H9 (cell line): ENCODE measurements at regions not wholly inside any gene's neighbourhood (a gene's known extent, or its start where the extent isn't known, plus 50 kb on each side); places are given as distances from the start of the nearest gene placed in this dataset.

Experiments used
- DNase-seq: peaks from one replicate; pipeline ENCODE4 v3.0.0-alpha.2; 2017
- H2AFZ ChIP-seq: one replicate; pipeline ENCODE4 v1.6.1; 2013; ENCODE audit warnings: mild to moderate bottlenecking, low read length, control low read depth, moderate library complexity
- H2AK5ac ChIP-seq: 2 replicates; pipeline ENCODE4 v1.6.1; 2013; ENCODE audit warnings: low read length, control low read depth, mixed read lengths; ENCODE audit not compliant: insufficient read length
- H2BK120ac ChIP-seq: one replicate; pipeline ENCODE4 v1.6.1; 2013; ENCODE audit warnings: low read depth, mild to moderate bottlenecking, low read length, control low read depth, inconsistent platforms; ENCODE audit not compliant: poor library complexity, severe bottlenecking
- H2BK12ac ChIP-seq: 2 replicates; pipeline ENCODE4 v1.6.1; 2013; ENCODE audit warnings: low read length, control low read depth, mixed read lengths, low read depth; ENCODE audit not compliant: insufficient read length
- H2BK15ac ChIP-seq: 2 replicates; pipeline ENCODE4 v1.6.1; 2013; ENCODE audit warnings: low read depth, low read length, control low read depth
- H2BK20ac ChIP-seq: one replicate; pipeline ENCODE4 v1.6.1; 2013; ENCODE audit warnings: low read depth, mild to moderate bottlenecking, low read length, control low read depth, inconsistent platforms; ENCODE audit not compliant: poor library complexity, severe bottlenecking
- H2BK5ac ChIP-seq: 2 replicates; pipeline ENCODE4 v1.6.1; 2013; ENCODE audit warnings: low read length, control low read depth, mixed read lengths; ENCODE audit not compliant: insufficient read length
- H3K14ac ChIP-seq: 2 replicates; pipeline ENCODE4 v1.6.1; 2013; ENCODE audit warnings: low read length, control low read depth; ENCODE audit not compliant: insufficient read depth
- H3K18ac ChIP-seq: 2 replicates; pipeline ENCODE4 v1.6.1; 2013; ENCODE audit warnings: low read depth, mild to moderate bottlenecking, mixed read lengths, low read length, control low read depth; ENCODE audit not compliant: insufficient read length
- H3K23ac ChIP-seq: 2 replicates; pipeline ENCODE4 v1.6.1; 2013; ENCODE audit warnings: low read length, control low read depth, mixed read lengths, low read depth; ENCODE audit not compliant: insufficient read length
- H3K23me2 ChIP-seq: 2 replicates; pipeline ENCODE4 v1.6.1; 2013; ENCODE audit warnings: low read depth, mild to moderate bottlenecking, mixed read lengths, low read length, control low read depth; ENCODE audit not compliant: insufficient read length, poor library complexity, severe bottlenecking
- H3K27ac ChIP-seq: 2 replicates; pipeline ENCODE4 v1.5.1; 2013; ENCODE audit warnings: low read length, control low read depth, mixed read lengths, low read depth; ENCODE audit not compliant: insufficient read length
- H3K27me3 ChIP-seq: 2 replicates; pipeline ENCODE4 v1.6.1; 2013; ENCODE audit warnings: low read length, control low read depth, inconsistent platforms; ENCODE audit not compliant: insufficient read depth
- H3K4ac ChIP-seq: 2 replicates; pipeline ENCODE4 v1.6.1; 2013; ENCODE audit warnings: low read depth, mild to moderate bottlenecking, control low read depth, inconsistent platforms, low read length, moderate library complexity
- H3K4me1 ChIP-seq: 2 replicates; pipeline ENCODE4 v1.6.1; 2013; ENCODE audit warnings: low read length, control low read depth, inconsistent platforms; ENCODE audit not compliant: insufficient read depth
- H3K4me2 ChIP-seq: 2 replicates; pipeline ENCODE4 v1.6.1; 2013; ENCODE audit warnings: low read length, control low read depth, mixed read lengths; ENCODE audit not compliant: insufficient read length, insufficient read depth
- H3K56ac ChIP-seq: 2 replicates; pipeline ENCODE4 v1.6.1; 2013; ENCODE audit warnings: low read depth, mild to moderate bottlenecking, mixed read lengths, low read length, control low read depth; ENCODE audit not compliant: insufficient read length
- H3K79me1 ChIP-seq: 2 replicates; pipeline ENCODE4 v1.6.1; 2013; ENCODE audit warnings: low read depth, mild to moderate bottlenecking, moderate library complexity, low read length, control low read depth, inconsistent platforms; ENCODE audit not compliant: insufficient read depth, poor library complexity, severe bottlenecking
- H3K79me2 ChIP-seq: 2 replicates; pipeline ENCODE4 v1.6.1; 2013; ENCODE audit warnings: low read length, control low read depth, inconsistent platforms; ENCODE audit not compliant: insufficient read depth
- H3K9ac ChIP-seq: 2 replicates; pipeline ENCODE4 v1.6.1; 2013; ENCODE audit warnings: low read length, control low read depth, mixed read lengths; ENCODE audit not compliant: insufficient read length; ENCODE audit errors: extremely low read depth
- H3K9me3 ChIP-seq: one replicate; pipeline ENCODE4 v1.6.1; 2013; ENCODE audit warnings: low read depth, low read length, inconsistent platforms; ENCODE audit not compliant: control insufficient read depth
- H3T11ph ChIP-seq: one replicate; pipeline ENCODE4 v1.6.1; 2013; ENCODE audit warnings: mild to moderate bottlenecking, low read length, control low read depth, inconsistent platforms
- H4K20me1 ChIP-seq: one replicate; pipeline ENCODE4 v1.6.1; 2013; ENCODE audit not compliant: control insufficient read depth, insufficient read length, insufficient read depth
- H4K5ac ChIP-seq: 2 replicates; pipeline ENCODE4 v1.6.1; 2013; ENCODE audit warnings: low read depth, mild to moderate bottlenecking, mixed read lengths, low read length, control low read depth; ENCODE audit not compliant: insufficient read length
- H4K8ac ChIP-seq: replicated peaks from 2 replicates; pipeline ENCODE4 v1.6.1; 2013; ENCODE audit warnings: low read length, control low read depth, mixed read lengths, low read depth; ENCODE audit not compliant: insufficient read length
- H4K91ac ChIP-seq: 2 replicates; pipeline ENCODE4 v1.6.1; 2013; ENCODE audit warnings: low read depth, mild to moderate bottlenecking, moderate library complexity, mixed read lengths, low read length, control low read depth; ENCODE audit not compliant: insufficient read length
- H3K27ac Mint-ChIP-seq, 3 experiments: 2 replicates in 2 of 3; 3 replicates in 1 of 3; pipeline ENCODE4 v1.8.0; 2020 to 2021; ENCODE audit warnings: mixed read lengths in 3 of 3, mild to moderate bottlenecking in 1 of 3, moderate library complexity in 1 of 3
- H3K27me3 Mint-ChIP-seq: 2 replicates; pipeline ENCODE4 v1.8.0; 2021; ENCODE audit warnings: low read depth, mild to moderate bottlenecking, moderate library complexity, mixed read lengths
- H3K36me3 Mint-ChIP-seq, 3 experiments: 2 replicates in 2 of 3; 3 replicates in 1 of 3; pipeline ENCODE4 v1.8.0; 2020 to 2021; ENCODE audit warnings: low read depth in 3 of 3, mixed read lengths in 3 of 3; ENCODE audit not compliant: insufficient read depth in 1 of 3
- H3K4me1 Mint-ChIP-seq, 2 experiments: 2 replicates each; pipeline ENCODE4 v1.8.0; 2020; ENCODE audit warnings: mixed read lengths in 2 of 2
- H3K4me3 Mint-ChIP-seq, 2 experiments: 2 replicates in 1 of 2; 3 replicates in 1 of 2; pipeline ENCODE4 v1.8.0; 2020 to 2021; ENCODE audit warnings: mild to moderate bottlenecking in 2 of 2, mixed read lengths in 2 of 2, moderate library complexity in 1 of 2
- H3K9me3 Mint-ChIP-seq, 2 experiments: 2 replicates in 1 of 2; 3 replicates in 1 of 2; pipeline ENCODE4 v1.8.0; 2020; ENCODE audit warnings: mild to moderate bottlenecking in 2 of 2, mixed read lengths in 2 of 2, moderate library complexity in 1 of 2
- WGBS: extraction: QIAGEN DNeasy Blood & Tissue Kit; methylation state at CpG from one replicate; pipeline ENCODE4 v1.1.7; 2013; ENCODE audit warnings: missing lambda C conversion rate, low lambda C conversion rate, mixed read lengths; ENCODE audit not compliant: insufficient read length; ENCODE audit errors: extremely low coverage; 5-methylcytosine and 5-hydroxymethylcytosine counted together
- TF ChIP-seq, protein P1 (sequence below): fragments of 200-600 bp; sonication (generic); conservative IDR thresholded peaks from 3 replicates; pipeline ENCODE4 v1.8.0; 2021; ENCODE audit warnings: antibody characterized with exemption, mild to moderate bottlenecking

DNA sequence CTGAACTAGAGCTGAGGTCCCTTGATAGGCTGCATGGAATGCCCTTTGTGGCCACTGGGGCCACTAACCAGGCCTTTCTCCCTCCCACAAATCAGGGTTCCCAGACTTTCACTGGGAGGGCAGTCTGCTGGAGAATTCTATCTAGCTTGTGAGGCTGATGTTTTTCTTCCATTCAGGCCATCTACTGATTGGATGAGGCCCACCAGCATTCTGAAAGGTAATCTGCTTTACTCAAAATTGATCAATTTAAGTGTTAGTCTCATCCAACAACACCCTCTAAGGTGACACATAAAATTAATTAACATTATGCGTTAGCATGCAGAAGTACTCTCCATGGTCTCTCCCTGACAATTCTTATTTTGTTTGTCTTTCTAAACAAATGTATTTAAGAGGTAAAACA lies 80.5 kb downstream of the RTP4 start:
- no peak overlapping the region for H3K27ac ChIP-seq
- no peak overlapping the region for H4K5ac ChIP-seq
- no peak overlapping the region for H2BK15ac ChIP-seq
- Mint-ChIP-seq H3K4me3 (no peak overlapping the region), H3K27me3 (no peaks in the 10 kb centered on the region), H3K27ac (no peak overlapping the region), H3K36me3 (peaks cover 8 to 13% (median 9%) of the 10 kb centered on the region in 3 experiments; a peak in 6 of 7 replicates), H3K4me1 (peaks cover 32 to 33% of the 10 kb centered on the region in 2 experiments), H3K9me3 (peaks cover 8 to 15% of the 10 kb centered on the region in 2 experiments)
- H3K4ac ChIP-seq: no peak overlapping the region
- H3K9me3 ChIP-seq: no peaks in the 10 kb centered on the region
- peaks cover 4% of the 10 kb centered on the region; the same call in 1 of the 2 replicates for H3K4me1 ChIP-seq
- no peak overlapping the region for H2BK120ac ChIP-seq
- no peak overlapping the region for H3K56ac ChIP-seq
- H3K79me2 ChIP-seq: no peaks in the 10 kb centered on the region
- no peaks in the 10 kb centered on the region for H3K23me2 ChIP-seq
- no peak overlapping the region for H3K18ac ChIP-seq
- H3T11ph ChIP-seq: no peak overlapping the region
- no peaks in the 10 kb centered on the region for H3K79me1 ChIP-seq
- H4K91ac ChIP-seq: no peak overlapping the region
- H2BK5ac ChIP-seq: no peak overlapping the region
- no peak for DNase-seq
- TF ChIP-seq, protein P1, sequence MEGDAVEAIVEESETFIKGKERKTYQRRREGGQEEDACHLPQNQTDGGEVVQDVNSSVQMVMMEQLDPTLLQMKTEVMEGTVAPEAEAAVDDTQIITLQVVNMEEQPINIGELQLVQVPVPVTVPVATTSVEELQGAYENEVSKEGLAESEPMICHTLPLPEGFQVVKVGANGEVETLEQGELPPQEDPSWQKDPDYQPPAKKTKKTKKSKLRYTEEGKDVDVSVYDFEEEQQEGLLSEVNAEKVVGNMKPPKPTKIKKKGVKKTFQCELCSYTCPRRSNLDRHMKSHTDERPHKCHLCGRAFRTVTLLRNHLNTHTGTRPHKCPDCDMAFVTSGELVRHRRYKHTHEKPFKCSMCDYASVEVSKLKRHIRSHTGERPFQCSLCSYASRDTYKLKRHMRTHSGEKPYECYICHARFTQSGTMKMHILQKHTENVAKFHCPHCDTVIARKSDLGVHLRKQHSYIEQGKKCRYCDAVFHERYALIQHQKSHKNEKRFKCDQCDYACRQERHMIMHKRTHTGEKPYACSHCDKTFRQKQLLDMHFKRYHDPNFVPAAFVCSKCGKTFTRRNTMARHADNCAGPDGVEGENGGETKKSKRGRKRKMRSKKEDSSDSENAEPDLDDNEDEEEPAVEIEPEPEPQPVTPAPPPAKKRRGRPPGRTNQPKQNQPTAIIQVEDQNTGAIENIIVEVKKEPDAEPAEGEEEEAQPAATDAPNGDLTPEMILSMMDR: peak; percentile 13; the same call in 1 of the 3 replicates
- no peak overlapping the region for H2AK5ac ChIP-seq
- no peak overlapping the region for H4K8ac ChIP-seq
- H3K9ac ChIP-seq: no peak overlapping the region
- H3K4me2 ChIP-seq: no peak overlapping the region
- no peak overlapping the region for H3K23ac ChIP-seq
- H2AFZ ChIP-seq: no peak overlapping the region
- H3K14ac ChIP-seq: no peak overlapping the region
- H2BK20ac ChIP-seq: no peak overlapping the region
- H2BK12ac ChIP-seq: no peak overlapping the region
- no peaks in the 10 kb centered on the region for H3K27me3 ChIP-seq
- WGBS: no CpG with 5 or more reads among the region's 1 CpG
- H4K20me1 ChIP-seq: no peaks in the 10 kb centered on the region
